Kidney epithelial cell (primary cell): ENCODE measurements at regions not wholly inside any gene's neighbourhood (a gene's known extent, or its start where the extent isn't known, plus 50 kb on each side); places are given as distances from the start of the nearest gene placed in this dataset.

ENCODE experiments used
- DNase-seq: peaks from one replicate; pipeline ENCODE4 v3.0.0-alpha.2; 2010; ENCODE audit warnings: low read depth
- H3K27me3 ChIP-seq: 2 replicates; pipeline ENCODE4 v1.6.0; 2011; ENCODE audit warnings: low read length; ENCODE audit not compliant: control insufficient read depth, insufficient read depth
- H3K36me3 ChIP-seq: 2 replicates; pipeline ENCODE4 v1.5.1; 2011; ENCODE audit warnings: low read length; ENCODE audit not compliant: control insufficient read depth, insufficient read depth
- H3K4me3 ChIP-seq: 2 replicates; pipeline ENCODE4 v1.5.1; 2011; ENCODE audit warnings: low read depth, mild to moderate bottlenecking, control low read depth, low read length
- TF ChIP-seq, protein P1 (sequence below): IDR thresholded peaks from 2 replicates; pipeline ENCODE4 v1.5.1; 2011; ENCODE audit warnings: mild to moderate bottlenecking, moderate library complexity, low read length, control low read depth, inconsistent platforms; ENCODE audit not compliant: insufficient read depth, poor library complexity, severe bottlenecking

DNA sequence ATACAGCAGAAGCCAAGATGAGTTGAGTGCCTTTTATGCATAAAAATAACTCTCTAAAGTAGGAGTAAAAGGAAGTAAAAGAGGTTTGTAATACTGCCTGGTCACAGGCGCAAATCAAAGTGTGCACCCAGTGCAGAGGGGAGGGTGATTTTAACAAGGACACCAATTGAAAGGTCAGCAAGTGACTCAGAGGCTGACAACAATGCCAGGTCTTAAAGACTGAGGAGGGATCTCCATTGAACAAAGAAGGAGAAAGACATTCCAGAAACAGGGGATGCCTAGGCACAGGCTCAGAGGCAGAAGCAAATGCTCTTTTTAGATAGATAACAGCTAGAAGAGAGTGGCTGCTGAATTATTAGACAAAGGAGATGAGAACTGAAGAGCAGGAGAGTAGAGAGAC, 297.4 kb upstream of the VCX start:
- no peak overlapping the region for H3K4me3 ChIP-seq
- DNase-seq: no peak
- no peaks in the 10 kb centered on the region for H3K27me3 ChIP-seq
- TF ChIP-seq, protein P1, sequence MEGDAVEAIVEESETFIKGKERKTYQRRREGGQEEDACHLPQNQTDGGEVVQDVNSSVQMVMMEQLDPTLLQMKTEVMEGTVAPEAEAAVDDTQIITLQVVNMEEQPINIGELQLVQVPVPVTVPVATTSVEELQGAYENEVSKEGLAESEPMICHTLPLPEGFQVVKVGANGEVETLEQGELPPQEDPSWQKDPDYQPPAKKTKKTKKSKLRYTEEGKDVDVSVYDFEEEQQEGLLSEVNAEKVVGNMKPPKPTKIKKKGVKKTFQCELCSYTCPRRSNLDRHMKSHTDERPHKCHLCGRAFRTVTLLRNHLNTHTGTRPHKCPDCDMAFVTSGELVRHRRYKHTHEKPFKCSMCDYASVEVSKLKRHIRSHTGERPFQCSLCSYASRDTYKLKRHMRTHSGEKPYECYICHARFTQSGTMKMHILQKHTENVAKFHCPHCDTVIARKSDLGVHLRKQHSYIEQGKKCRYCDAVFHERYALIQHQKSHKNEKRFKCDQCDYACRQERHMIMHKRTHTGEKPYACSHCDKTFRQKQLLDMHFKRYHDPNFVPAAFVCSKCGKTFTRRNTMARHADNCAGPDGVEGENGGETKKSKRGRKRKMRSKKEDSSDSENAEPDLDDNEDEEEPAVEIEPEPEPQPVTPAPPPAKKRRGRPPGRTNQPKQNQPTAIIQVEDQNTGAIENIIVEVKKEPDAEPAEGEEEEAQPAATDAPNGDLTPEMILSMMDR: no peak
- no peaks in the 10 kb centered on the region for H3K36me3 ChIP-seq

GRCh38 chrX:7542587-7543380, 300.2 kb upstream of the VCX start:
- H3K4me3 ChIP-seq: no peak overlapping the region
- no peaks in the 10 kb centered on the region for H3K36me3 ChIP-seq
- H3K27me3 ChIP-seq: no peaks in the 10 kb centered on the region
- no peak for DNase-seq
- TF ChIP-seq, protein P1: no peak

GRCh38 chrX:7522860-7523259, 320.1 kb upstream of the VCX start:
- no peaks in the 10 kb centered on the region for H3K36me3 ChIP-seq
- TF ChIP-seq, protein P1: no peak
- H3K4me3 ChIP-seq: no peak overlapping the region
- DNase-seq: no peak
- H3K27me3 ChIP-seq: no peaks in the 10 kb centered on the region

DNA sequence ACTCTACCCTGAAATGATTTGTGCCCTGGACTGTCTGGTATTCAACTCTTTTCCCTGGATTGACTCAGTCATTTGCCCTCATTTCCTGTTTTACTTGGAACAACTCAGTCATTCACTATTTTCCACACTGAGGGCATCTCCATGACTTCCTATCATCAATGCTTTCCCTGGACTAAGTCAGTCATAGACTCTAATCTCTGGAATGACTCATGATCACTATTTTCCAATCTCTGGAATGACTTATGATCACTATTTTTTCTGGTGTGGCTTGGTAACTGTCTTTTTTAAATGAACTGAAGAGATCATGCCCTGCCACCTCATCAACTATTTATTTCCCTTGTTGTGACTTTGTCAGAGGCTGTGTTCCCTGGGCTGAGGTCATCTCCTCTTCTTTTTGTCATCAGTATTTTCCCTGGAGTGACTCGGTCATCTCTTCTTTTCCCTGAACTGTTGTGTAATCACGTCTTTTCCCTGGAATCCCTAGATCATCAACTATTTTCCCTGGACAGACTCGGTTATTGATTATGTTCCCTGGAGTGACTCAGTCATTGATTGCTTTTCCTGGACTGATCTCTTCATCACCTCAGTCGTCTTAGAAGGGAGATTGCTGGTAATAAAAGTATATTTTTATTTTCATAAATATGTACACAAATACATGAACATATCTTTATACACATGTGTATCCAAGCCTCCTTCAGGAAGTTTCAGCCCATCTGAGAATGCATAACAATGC, 327.1 kb upstream of the VCX start:
- TF ChIP-seq, protein P1: no peak
- Histone ChIP-seq H3K27me3 (no peaks in the 10 kb centered on the region), H3K36me3 (no peaks in the 10 kb centered on the region), H3K4me3 (no peak overlapping the region)
- no peak for DNase-seq

DNA sequence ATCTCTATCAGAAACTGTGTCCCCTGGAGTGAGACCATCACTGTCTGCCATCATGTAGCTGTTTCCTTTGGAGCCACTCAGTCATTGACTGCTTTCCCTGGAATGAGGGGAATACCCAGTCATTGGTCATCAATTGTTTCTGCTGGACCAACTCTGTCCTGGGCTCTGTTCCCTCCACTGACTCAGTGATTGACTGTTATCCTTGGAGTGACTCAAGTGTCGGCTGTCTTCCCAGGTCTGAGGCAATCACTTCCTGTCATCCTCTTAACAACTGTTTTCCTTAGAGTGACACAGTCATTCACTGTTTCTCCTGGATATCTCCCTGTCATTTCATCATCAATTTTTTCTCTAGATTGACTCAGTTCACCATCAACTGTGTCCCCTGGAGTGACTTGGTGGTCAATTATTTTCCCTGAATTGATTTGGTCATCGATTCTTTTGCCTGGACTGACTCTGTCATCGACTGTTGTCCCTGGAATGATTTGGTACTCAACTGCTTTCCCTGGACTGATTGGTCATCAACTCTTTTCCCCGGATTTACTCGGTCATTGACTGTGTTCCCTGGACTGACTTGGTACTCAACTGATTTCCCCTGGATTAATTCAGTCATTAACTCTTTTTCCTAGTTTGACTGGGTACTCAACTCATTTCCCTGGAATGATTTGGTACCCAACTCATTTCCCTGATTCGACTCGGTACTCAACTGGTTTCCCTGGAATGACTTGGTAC, 327.9 kb upstream of the VCX start:
- no peak for DNase-seq
- TF ChIP-seq, protein P1: no peak
- H3K27me3 ChIP-seq: no peaks in the 10 kb centered on the region
- H3K36me3 ChIP-seq: no peaks in the 10 kb centered on the region
- no peak overlapping the region for H3K4me3 ChIP-seq
